NCI-H82 treated with DMSO at 0.1 percent for 48 hours (cell line): ENCODE measurements at regions not wholly inside any gene's neighbourhood (a gene's known extent, or its start where the extent isn't known, plus 50 kb on each side); places are given as distances from the start of the nearest gene placed in this dataset.

Source experiments
- DNase-seq: peaks from one replicate; lab custom pipeline; 2025; ENCODE audit not compliant: unreplicated experiment; lab: John Stamatoyannopoulos, UW

GRCh38 chr3:144200004-144200403, 228.4 kb downstream of the DIPK2A start:
- no peak for DNase-seq

- DNase-seq: no peak
These were observed 228.8 kb downstream of the DIPK2A start for GRCh38 chr3:144200466-144200865.

GRCh38 chr3:144221761-144222160, 250.1 kb downstream of the DIPK2A start:
- DNase-seq: peak; percentile 27

DNA sequence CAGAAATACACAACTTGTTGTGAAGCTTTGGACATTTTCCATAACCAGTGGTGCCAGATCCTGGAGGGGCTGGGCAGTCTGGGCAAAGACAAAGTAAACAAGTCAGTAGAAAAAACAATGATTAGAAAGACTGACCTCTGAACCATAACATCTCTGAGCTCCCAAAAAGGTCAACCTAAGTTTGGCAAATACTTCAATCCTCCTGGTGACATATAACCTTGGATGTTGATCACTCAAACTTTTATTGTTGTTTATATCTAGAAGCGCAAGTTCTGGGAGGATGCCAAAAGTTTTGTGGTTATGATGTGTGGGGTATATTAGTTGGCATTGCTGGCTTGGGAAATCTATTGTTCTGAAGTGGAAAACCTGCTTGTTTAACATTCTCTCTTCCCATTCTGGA, 257.7 kb downstream of the DIPK2A start:
- no peak for DNase-seq

DNA sequence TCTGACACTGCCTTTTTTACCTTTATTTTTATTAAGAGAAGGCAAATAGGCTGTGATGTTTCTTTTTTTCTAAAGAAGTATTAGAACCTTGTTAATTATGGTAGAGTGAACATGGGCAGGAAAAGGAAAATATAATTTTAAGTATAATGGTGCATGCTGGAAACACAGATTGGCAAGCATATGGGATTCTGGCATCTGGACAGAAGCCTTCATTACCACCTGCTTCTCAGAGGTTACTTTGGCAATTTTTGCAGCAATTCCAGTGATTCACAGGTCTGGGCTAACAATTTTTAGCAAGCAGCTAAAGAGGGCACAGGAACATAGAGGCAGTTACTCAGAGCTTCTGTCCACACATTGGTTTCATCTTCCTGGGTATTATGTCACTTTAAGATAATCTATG, 258.3 kb downstream of the DIPK2A start:
- DNase-seq: no peak

GRCh38 chr3:144235489-144235888, 263.9 kb downstream of the DIPK2A start:
- DNase-seq: no peak

DNA sequence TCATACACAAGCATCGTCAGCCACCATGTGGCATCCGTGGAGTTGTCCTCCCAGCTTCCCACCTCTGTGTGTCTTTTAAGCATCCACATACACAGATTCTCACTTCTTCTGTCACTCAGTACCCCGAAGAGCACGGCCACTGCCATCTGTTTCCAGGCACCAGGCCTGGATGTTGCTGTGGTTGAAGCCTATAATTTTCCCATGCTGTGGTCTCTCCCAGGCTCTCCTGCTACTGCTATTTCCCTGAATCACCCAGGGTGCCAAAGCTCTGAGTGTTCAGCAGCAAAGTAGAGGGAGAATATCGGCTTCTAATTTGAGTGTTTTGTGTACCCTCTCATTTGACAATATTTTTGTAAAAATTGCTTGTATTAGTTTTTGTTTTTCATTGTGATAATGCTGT, 265.7 kb downstream of the DIPK2A start:
- DNase-seq: no peak

- DNase-seq: no peak
These were observed 269.8 kb downstream of the DIPK2A start for GRCh38 chr3:144241404-144241803.

GRCh38 chr3:144242747-144243146, 271.1 kb downstream of the DIPK2A start:
- no peak for DNase-seq

- no peak for DNase-seq
These were observed 273.0 kb downstream of the DIPK2A start for GRCh38 chr3:144244662-144245061.

GRCh38 chr3:144252896-144253295, 281.3 kb downstream of the DIPK2A start:
- DNase-seq: no peak

DNA sequence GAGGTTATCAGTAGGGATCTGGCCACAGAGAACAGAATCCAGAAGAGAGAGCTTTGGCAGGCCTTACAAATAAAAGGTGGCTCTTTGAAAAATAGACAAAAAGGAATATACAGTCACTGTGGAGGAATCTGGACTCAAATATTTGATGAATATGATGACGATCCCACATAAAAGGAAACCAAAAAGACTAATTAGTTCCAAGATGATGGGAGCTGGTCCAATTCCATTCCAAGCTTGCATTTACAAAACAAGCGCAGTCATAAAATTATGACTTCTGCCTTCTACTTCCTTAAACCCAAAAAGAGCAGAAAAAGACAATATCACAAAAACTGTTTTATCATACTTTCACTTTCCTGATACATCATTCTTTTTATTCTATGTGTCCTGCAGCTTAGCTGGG, 285.8 kb downstream of the DIPK2A start:
- no peak for DNase-seq

DNA sequence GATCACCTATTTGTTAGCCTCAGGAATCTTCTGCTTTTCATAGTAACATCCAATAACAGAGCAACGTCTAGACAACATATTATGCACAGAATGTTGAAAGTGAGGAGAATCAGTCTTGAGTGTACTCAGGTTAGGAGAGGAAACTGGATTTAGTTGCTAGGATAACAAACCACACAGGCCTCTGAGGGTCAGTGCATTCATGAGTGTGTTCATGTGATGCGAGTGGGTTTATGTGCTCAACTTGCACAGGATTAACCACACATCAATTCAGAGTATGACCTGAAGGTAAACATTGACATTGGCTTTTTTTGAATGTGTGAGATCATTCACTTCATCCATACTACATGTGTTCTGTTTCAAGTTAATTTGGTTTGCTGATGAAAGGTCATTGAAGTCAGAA, 287.6 kb downstream of the DIPK2A start:
- no peak for DNase-seq

DNA sequence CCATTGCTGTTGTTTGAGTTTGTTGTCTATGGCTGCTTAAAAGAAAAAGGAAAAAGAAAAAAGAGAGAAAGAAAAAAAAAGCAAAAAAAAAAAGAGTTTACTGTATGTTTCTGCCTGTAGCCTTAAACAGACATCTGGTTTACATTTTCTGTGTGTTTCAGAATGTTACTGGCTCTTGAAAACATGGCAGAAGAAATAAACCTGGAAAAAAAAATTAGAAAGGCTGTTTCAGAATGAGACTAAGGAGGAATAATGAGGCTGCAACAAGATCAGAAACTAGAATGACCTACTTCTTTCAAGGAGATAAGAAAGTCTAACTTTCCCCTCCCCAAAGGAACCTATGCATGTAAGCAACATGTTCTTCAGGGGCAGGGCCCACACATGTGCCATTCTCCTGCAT, 292.1 kb downstream of the DIPK2A start:
- no peak for DNase-seq

GRCh38 chr3:144264350-144264749, 292.7 kb downstream of the DIPK2A start:
- DNase-seq: no peak

DNA sequence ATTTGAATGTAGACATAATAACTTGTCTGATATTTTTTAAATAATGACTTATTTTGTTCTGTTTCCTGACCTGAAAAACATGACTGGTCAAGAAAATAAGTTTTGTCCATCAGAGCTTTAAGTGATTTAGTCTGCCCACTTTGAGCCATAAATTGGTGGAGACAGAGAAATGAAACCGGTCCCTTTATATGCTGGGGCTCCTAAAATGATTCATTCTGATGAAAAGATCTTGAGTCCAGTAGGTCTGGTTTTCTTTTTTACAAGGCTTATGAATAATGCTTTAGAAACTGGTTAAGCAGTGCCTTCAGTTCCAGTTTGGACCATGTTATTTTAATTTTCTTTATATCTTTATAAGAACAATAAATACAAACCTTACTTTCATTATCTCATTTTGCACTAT, 293.2 kb downstream of the DIPK2A start:
- DNase-seq: no peak

DNA sequence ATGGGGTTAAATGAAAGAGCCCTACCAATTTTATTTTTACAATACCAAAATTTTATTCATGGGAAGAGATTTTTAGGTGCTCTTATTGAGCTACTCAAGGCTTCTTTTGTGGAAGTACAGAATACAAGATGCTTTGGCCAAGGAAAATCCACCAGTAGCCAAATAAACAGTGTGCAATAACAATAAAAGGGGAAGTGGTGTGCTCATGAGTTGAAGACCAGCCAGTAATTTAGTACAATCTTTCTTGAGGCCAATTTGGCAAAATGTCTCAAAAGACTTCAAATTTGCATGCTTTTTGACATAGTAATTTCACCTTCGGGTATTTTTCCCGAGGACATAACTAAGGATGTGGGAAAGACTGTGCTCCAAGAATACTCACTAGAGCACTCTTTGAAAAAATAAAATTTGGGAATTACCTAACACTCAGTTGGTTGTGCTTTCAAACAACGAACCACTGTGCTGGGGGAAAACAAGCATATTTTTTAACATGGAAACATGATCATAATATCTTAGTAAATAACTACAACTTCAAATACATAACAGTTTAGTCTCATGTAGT, 294.0 kb downstream of the DIPK2A start:
- no peak for DNase-seq

- DNase-seq: no peak
These were observed 298.5 kb downstream of the DIPK2A start for GRCh38 chr3:144270100-144270499.

GRCh38 chr3:144272680-144273079, 301.1 kb downstream of the DIPK2A start:
- no peak for DNase-seq

- no peak for DNase-seq
These were observed 302.0 kb downstream of the DIPK2A start for GRCh38 chr3:144273601-144274000.

GRCh38 chr3:144275005-144275404, 303.4 kb downstream of the DIPK2A start:
- DNase-seq: no peak

DNA sequence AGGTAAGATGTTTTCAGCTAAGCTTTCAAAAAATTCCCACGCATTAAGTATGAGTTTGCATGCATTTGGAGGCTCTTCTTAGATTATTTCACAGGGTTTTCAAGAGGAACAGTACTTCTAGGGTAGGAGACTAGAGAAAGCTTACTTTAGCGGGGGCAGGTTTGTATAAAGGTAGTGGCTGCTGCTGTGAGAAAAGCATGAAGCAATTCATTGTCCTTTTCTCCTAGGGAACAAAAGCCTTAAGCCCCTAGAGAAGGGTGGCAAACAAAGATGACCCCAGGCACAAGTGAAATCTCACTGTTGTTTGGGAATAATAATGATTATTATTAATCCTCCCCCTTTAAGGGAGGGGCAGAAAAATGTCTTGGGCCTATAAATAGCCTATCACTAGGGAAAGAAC, 310.7 kb downstream of the DIPK2A start:
- DNase-seq: no peak

DNA sequence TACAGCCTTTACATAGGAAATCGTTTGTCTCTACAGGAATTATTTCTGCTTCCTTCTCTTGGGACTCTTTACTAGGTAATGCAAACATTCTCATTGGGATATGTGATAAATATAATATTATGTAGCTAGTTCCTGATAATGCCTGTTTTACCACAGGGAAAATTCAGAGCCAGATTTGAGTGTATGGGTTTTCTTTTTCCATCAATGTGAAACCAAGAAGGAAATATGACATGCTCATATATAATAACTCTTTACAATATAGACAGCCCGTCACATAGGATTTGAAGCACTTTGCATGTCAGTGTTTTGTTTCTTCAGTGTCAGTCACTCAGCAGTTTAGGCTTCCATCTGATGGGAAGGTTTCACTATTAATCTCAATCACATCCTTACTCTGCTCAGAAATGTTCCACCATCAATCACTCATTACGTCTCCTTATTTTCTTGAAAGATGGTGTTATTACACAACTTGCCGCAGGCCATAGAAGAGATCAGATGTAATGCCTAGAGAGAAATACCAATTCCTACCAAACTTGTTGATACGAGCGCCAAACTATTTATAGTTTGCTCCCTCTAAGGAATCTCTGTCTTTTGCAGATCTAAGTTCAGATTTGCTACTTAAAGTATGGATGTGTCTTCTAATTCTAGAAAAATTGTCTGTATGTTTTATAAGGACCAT, 314.8 kb downstream of the DIPK2A start:
- DNase-seq: no peak
